ENCODE measurements at regions not wholly inside any gene's neighbourhood (a gene's known extent, or its start where the extent isn't known, plus 50 kb on each side); places are given as distances from the start of the nearest gene placed in this dataset.

- peaks cover 2% of the 10 kb centered on the region for H3K27me3 Mint-ChIP-seq
- DNase-seq (no peak), ATAC-seq (no peak)
- H3K9me3 Mint-ChIP-seq: no peaks in the 10 kb centered on the region
- H3K4me3 Mint-ChIP-seq: no peak overlapping the region
- H3K4me1 Mint-ChIP-seq: no peaks in the 10 kb centered on the region
- no peak overlapping the region for H3K27ac Mint-ChIP-seq
- no peaks in the 10 kb centered on the region for H3K36me3 Mint-ChIP-seq (ENCODE audit: low read depth)
Measured at GRCh38 chr2:239516286-239516953, 115.6 kb upstream of the HDAC4 start.

GRCh38 chr2:239514754-239515530, 114.1 kb upstream of the HDAC4 start:
- no peak for DNase-seq
- H3K27ac Mint-ChIP-seq: no peak overlapping the region

GRCh38 chr2:239512054-239512453, 111.2 kb upstream of the HDAC4 start:
- Mint-ChIP-seq H3K4me1 (no peaks in the 10 kb centered on the region), H3K9me3 (no peaks in the 10 kb centered on the region), H3K36me3 (ENCODE audit: low read depth) (no peaks in the 10 kb centered on the region), H3K27ac (no peak overlapping the region), H3K27me3 (no peaks in the 10 kb centered on the region), H3K4me3 (no peak overlapping the region)
- ATAC-seq (no peak), DNase-seq (no peak)

More at GRCh38 chr2:239514754-239515530, 114.1 kb upstream of the HDAC4 start:
- ATAC-seq: no peak
- Mint-ChIP-seq H3K4me3 (no peak overlapping the region), H3K27me3 (no peaks in the 10 kb centered on the region), H3K4me1 (no peaks in the 10 kb centered on the region), H3K36me3 (ENCODE audit: low read depth) (no peaks in the 10 kb centered on the region), H3K9me3 (no peaks in the 10 kb centered on the region)

- no peaks in the 10 kb centered on the region for H3K4me1 Mint-ChIP-seq
- H3K36me3 Mint-ChIP-seq (ENCODE audit: low read depth): no peaks in the 10 kb centered on the region
- no peak for DNase-seq
- no peak overlapping the region for H3K4me3 Mint-ChIP-seq
- H3K9me3 Mint-ChIP-seq: no peaks in the 10 kb centered on the region
- H3K27me3 Mint-ChIP-seq: no peaks in the 10 kb centered on the region
- ATAC-seq: no peak
- no peak overlapping the region for H3K27ac Mint-ChIP-seq
Measured at GRCh38 chr2:239509373-239510143, 108.7 kb upstream of the HDAC4 start.

GRCh38 chr2:239508261-239508660, 107.4 kb upstream of the HDAC4 start:
- H3K36me3 Mint-ChIP-seq (ENCODE audit: low read depth): no peaks in the 10 kb centered on the region
- no peak overlapping the region for H3K27ac Mint-ChIP-seq
- no peak for ATAC-seq

GRCh38 chr2:239507576-239508258, 106.9 kb upstream of the HDAC4 start:
- no peak overlapping the region for H3K27ac Mint-ChIP-seq
- DNase-seq (no peak), ATAC-seq (no peak)
- no peak overlapping the region for H3K4me3 Mint-ChIP-seq
- H3K36me3 Mint-ChIP-seq (ENCODE audit: low read depth): no peaks in the 10 kb centered on the region
- H3K9me3 Mint-ChIP-seq: no peaks in the 10 kb centered on the region
- H3K27me3 Mint-ChIP-seq: no peaks in the 10 kb centered on the region
- no peaks in the 10 kb centered on the region for H3K4me1 Mint-ChIP-seq

More at GRCh38 chr2:239508261-239508660, 107.4 kb upstream of the HDAC4 start:
- H3K9me3 Mint-ChIP-seq: no peaks in the 10 kb centered on the region
- no peak overlapping the region for H3K4me3 Mint-ChIP-seq
- H3K27me3 Mint-ChIP-seq: no peaks in the 10 kb centered on the region
- no peaks in the 10 kb centered on the region for H3K4me1 Mint-ChIP-seq
- no peak for DNase-seq

- H3K4me1 Mint-ChIP-seq: no peaks in the 10 kb centered on the region
- H3K27ac Mint-ChIP-seq: no peak overlapping the region
- no peaks in the 10 kb centered on the region for H3K9me3 Mint-ChIP-seq
- no peak for DNase-seq
- no peaks in the 10 kb centered on the region for H3K27me3 Mint-ChIP-seq
- ATAC-seq: no peak
- no peaks in the 10 kb centered on the region for H3K36me3 Mint-ChIP-seq (ENCODE audit: low read depth)
- H3K4me3 Mint-ChIP-seq: no peak overlapping the region
Measured at GRCh38 chr2:239506961-239507360, 106.1 kb upstream of the HDAC4 start.

GRCh38 chr2:239506101-239506857, 105.5 kb upstream of the HDAC4 start:
- Mint-ChIP-seq H3K9me3 (no peaks in the 10 kb centered on the region), H3K27ac (no peak overlapping the region), H3K36me3 (ENCODE audit: low read depth) (no peaks in the 10 kb centered on the region), H3K27me3 (no peaks in the 10 kb centered on the region), H3K4me3 (no peak overlapping the region), H3K4me1 (no peaks in the 10 kb centered on the region)
- ATAC-seq (no peak), DNase-seq (no peak)

- no peaks in the 10 kb centered on the region for H3K9me3 Mint-ChIP-seq
- DNase-seq: no peak
- H3K27ac Mint-ChIP-seq: no peak overlapping the region
- no peaks in the 10 kb centered on the region for H3K4me1 Mint-ChIP-seq
- H3K27me3 Mint-ChIP-seq: no peaks in the 10 kb centered on the region
- H3K36me3 Mint-ChIP-seq (ENCODE audit: low read depth): no peaks in the 10 kb centered on the region
- ATAC-seq: no peak
- H3K4me3 Mint-ChIP-seq: no peak overlapping the region
Measured at GRCh38 chr2:239504643-239505235, 103.9 kb upstream of the HDAC4 start.

- DNase-seq: no peak
- no peak overlapping the region for H3K4me3 Mint-ChIP-seq
- ATAC-seq: no peak
- H3K4me1 Mint-ChIP-seq: no peaks in the 10 kb centered on the region
- H3K36me3 Mint-ChIP-seq (ENCODE audit: low read depth): no peaks in the 10 kb centered on the region
- no peaks in the 10 kb centered on the region for H3K27me3 Mint-ChIP-seq
- H3K9me3 Mint-ChIP-seq: no peaks in the 10 kb centered on the region
- no peak overlapping the region for H3K27ac Mint-ChIP-seq
Measured at GRCh38 chr2:239502430-239503186, 101.8 kb upstream of the HDAC4 start.

- Mint-ChIP-seq H3K4me1 (no peaks in the 10 kb centered on the region), H3K36me3 (ENCODE audit: low read depth) (no peaks in the 10 kb centered on the region), H3K27me3 (no peaks in the 10 kb centered on the region), H3K27ac (no peak overlapping the region), H3K4me3 (no peak overlapping the region), H3K9me3 (no peaks in the 10 kb centered on the region)
- ATAC-seq (no peak), DNase-seq (no peak)
Measured at GRCh38 chr2:239500574-239501550, 100.0 kb upstream of the HDAC4 start.

Measured in activated naive CD8-positive, alpha-beta T cell treated with anti-CD3 and anti-CD28 coated beads, Interleukin-2, amount 50 U/mL, for 24 hours (primary cell).